SW 1271 (cell line): ENCODE measurements at regions not wholly inside any gene's neighbourhood (a gene's known extent, or its start where the extent isn't known, plus 50 kb on each side); places are given as distances from the start of the nearest gene placed in this dataset.
"Not testable (repeated sequence)": the region's sequence is repeated elsewhere in the genome, so short reads cannot be mapped to it uniquely, and the experiment has no call there.

Experiments used
- DNase-seq, 2 experiments: peaks; one replicate each; lab custom pipeline; 2025; lab: John Stamatoyannopoulos, UW

DNA sequence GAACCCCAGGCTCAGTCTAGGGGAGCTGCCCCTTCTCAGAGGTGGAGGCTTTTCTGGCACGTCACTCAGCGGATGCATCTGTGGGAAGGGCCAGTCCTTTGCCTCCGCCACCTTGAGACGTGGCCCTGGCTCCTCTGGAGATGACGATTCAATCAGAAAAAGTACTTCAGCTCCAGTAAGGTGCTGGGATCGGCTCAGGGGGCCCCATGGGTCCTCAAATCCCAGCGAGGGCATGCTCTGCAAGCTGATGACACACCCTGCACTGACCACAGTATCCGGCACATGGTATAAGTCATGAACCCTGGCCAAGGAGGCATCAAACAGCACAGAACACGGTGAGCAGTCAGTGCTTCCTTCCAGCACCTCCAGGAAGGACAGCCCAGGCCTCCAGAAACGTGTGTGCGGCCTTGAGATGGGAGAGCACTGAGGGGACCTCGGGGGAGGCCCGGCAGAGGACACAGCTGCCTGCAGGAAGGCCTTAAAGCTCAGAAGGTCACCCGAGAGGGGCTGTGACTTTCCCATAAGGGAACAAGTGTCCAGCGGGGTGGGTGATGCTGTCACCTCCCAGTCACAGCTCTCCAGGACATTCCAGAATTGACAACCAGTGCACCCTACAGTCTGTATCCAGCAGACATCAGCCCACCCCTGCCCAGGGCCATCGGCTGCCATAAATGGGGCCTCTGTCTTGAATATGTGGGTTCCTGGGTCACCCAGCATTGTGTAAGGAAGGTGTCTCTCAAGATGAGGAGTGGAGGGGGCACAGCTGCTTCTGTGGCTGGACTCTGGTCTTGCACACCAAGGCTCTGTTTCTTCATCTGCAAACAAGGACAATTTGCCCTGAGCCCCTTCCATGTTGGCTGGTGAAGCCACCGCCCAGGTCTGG lies 205.8 kb downstream of the NDUFA10 start:
- DNase-seq, result no peak

DNA sequence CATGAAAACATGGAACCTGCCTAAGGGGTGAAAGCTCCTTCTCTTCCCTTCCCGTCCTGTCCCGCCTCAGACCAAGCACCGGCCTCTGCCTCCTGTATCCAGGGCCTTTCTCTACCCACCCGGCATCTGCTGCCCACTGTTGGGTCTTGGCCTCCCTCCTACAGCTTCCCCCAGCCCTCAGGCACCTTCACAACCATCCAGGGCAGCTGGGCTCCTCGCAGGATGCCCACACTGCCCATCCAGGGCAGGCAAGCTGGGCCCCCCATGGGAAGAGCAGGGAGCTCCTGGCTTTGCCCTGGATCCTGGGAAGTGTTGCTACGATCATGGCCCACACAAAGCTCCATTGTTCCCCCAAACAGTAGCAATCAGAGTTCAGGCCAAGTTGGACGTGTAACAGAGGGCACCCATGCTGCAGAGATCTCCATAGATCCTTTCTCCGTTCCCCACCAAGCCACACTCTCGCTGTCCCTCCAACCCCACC lies 206.6 kb downstream of the NDUFA10 start:
- DNase-seq, result no peak

DNA sequence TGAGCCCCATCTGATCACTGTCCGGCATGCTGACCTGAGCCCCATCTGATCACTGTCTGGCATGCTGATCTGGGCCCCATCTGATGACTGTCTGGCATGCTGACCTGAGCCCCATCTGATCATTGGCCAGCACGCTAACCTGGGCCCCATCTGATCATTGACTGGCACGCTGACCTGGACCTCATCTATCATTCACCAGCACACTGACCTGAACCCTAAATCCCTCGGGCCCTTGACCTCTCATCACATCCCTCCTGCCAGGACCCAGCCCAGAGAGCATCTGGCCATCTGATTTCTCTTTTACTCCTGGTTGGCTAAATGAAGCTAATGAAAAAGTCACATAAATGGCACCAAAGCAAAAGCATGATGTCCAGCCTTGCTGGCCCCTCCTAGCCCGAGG lies 207.1 kb downstream of the NDUFA10 start:
- DNase-seq, result no peak

- DNase-seq, result not testable (repeated sequence)
Observed at GRCh38 chr2:239817468-239818031, 207.6 kb downstream of the NDUFA10 start.

GRCh38 chr2:239816576-239817467 lies 208.3 kb downstream of the NDUFA10 start:
- DNase-seq, result no peak

- DNase-seq, result no peak
Observed at GRCh38 chr2:239815671-239816070, 209.5 kb downstream of the NDUFA10 start.

- no peak for DNase-seq
Observed at GRCh38 chr2:239814861-239815601, 210.1 kb downstream of the NDUFA10 start.

- no peak for DNase-seq
Observed at GRCh38 chr2:239814116-239814860, 210.9 kb downstream of the NDUFA10 start.

GRCh38 chr2:239813261-239814115 lies 211.7 kb downstream of the NDUFA10 start:
- DNase-seq, result no peak

- DNase-seq, result no peak
Observed at GRCh38 chr2:239811806-239812560, 213.2 kb downstream of the NDUFA10 start.

- DNase-seq, result no peak
Observed at GRCh38 chr2:239811111-239811781, 213.9 kb downstream of the NDUFA10 start.

GRCh38 chr2:239809391-239809790 lies 215.8 kb downstream of the NDUFA10 start:
- no peak for DNase-seq

DNA sequence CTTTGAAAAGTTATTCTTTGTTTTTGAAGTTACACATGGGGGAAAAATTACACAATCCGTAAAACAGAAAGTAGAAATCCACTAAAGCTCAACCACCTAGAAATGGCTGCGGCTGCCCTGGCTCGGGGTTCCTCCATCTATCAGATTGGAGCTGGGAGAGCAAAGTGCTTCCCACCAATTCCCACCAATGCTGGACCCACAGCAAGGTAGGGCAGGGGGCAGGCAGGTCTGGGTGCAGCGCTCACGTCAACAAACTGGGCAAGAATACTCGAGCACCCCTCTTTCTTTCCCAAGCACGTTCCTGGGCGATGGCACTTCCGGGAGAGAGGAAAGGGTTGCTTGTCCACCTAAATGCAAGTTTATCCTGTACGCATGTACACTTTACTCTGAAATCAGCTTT lies 217.6 kb downstream of the NDUFA10 start:
- DNase-seq, result no peak

DNA sequence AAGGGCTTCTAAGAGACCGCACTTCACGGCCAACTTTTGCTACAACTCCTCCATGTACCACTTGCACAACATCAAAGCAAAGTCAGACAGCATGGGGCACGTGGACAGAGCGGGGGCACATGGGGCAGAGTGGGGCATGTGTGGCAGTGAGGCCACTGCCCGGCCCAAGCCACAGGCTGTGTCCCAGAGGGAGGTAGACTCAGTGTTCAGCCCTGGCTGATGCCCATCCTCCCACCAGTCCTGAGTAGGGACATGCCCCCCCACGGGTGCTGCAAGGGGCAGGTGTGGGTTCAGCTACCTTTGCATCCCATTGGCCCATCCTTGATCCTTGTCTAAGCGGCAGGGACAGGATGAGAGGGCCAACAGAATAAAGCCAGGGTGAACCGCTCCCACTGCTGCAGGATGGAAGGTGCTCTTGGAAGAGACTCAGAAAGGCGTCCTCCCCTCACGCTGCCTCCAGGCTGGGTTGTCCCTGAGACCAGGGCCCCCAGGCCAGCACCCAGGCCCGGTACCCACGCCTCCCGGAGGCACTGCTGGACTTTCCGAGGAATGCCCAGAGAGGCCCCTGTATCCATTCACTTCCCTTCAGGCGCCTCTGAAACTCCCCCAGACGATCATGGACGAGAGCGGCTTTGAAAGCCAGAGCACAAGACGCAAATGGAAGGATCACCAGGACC lies 218.2 kb downstream of the NDUFA10 start:
- no peak for DNase-seq

DNA sequence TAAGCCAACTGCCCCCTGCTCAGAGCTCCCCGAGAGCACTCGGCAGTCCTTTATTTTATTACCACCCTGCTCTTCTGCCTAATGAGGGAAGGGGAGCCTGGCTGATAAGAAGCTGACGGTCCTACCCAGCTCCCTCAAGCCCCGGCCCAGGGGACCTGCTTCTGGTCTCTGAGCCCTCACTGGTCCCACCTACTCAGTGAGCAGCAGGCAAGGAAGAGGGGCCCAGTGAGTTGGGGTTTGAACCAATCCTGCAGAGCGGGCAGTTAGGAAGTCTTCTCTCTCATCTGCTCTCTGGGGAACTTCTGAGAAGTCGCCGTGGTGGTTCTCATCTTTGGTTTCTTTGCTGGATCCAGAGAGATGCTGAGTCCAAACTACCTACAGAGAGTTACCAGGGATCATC lies 218.9 kb downstream of the NDUFA10 start:
- DNase-seq, result no peak

DNA sequence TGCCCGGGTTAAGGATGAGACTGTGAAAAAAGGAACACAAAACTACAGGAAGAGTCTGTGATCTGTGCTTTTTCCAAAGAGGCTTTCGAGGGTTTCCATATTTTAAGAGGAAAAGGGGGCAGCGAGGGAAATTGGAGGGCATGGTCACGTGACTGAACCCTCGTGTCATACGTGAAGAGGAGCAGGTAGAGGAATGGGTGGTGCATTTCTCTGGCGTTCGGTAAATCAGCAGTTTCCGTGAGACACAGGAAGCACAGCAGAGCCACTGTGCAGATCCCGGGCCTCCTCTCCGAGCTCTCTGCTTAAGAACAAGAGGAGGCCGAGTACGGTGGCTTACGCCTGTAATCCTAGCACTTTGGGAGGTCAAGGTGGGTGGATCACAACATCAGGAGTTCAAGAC lies 219.7 kb downstream of the NDUFA10 start:
- DNase-seq, result no peak

GRCh38 chr2:239805043-239805329 lies 220.2 kb downstream of the NDUFA10 start:
- no peak for DNase-seq
